ENCODE measurements at regions not wholly inside any gene's neighbourhood (a gene's known extent, or its start where the extent isn't known, plus 50 kb on each side); places are given as distances from the start of the nearest gene placed in this dataset.

DNA sequence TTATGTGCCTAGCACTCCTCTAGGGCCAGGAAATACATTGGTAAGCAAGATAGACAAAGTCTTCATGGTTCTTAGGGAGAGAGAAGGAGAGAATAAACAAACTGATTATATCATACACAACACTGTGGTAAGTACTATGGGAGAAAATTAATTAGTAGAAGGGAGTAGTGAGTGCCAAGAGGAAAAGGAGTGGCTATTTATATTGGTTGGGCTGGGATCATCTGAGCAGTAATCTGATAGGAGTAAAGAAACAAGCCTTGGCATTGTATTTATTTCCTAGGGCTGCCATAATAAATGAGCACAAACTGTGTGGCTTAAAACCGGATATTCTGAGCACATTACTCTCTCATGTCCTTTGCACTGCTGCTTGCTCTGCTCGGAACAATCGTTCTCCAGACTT is 158.1 kb upstream of the PHF14 start:
- Histone ChIP-seq H3K79me2 (ENCODE audit: insufficient read depth, low read length) (no peaks in the 10 kb centered on the region), H3K4me3 (replicated peaks in 1 of 3; ENCODE audit: low read depth in 2 of 3, low read length in 3 of 3) (no peak overlapping the region), H2AFZ (ENCODE audit: insufficient read depth, low read depth, low read length, poor library complexity, severe bottlenecking) (no peak overlapping the region), H3K36me3 (replicated peaks in 1 of 2; ENCODE audit: control insufficient read depth in 1 of 2, insufficient read depth in 2 of 2, low read length in 2 of 2) (no peaks in the 10 kb centered on the region), H3K4me2 (replicated peaks; ENCODE audit: extremely low read depth, low read length, poor library complexity, severe bottlenecking) (no peak overlapping the region), H3K27ac (ENCODE audit: low read depth in 1 of 2, low read length in 2 of 2) (no peak overlapping the region), H4K20me1 (ENCODE audit: insufficient read depth, low read length) (no peaks in the 10 kb centered on the region), H3K9me3 (replicated peaks in 1 of 2; ENCODE audit: control insufficient read depth in 1 of 2, insufficient read depth in 1 of 2, low read length in 2 of 2) (peaks cover 0 to 13% of the 10 kb centered on the region in 2 donors), H3K4me1 (ENCODE audit: control insufficient read depth in 1 of 2, insufficient read depth in 2 of 2, low read length in 2 of 2) (no peaks in the 10 kb centered on the region), H3K27me3 (ENCODE audit: control insufficient read depth in 2 of 2, insufficient read depth in 2 of 2, low read length in 2 of 2) (no peaks in the 10 kb centered on the region), H3K9ac (ENCODE audit: insufficient read depth, low read length, poor library complexity, severe bottlenecking) (no peak overlapping the region)
- no peak for DNase-seq
- intact Hi-C loops (cut with micrococcal nuclease), result no loop called here
- peaks cover 2 to 24% (median 9%) of the 10 kb centered on the region in 7 donors for H3K9me3 Mint-ChIP-seq
- H3K27ac Mint-ChIP-seq, result no peak overlapping the region
- no peaks in the 10 kb centered on the region for H3K27me3 Mint-ChIP-seq (ENCODE audit: low read depth in 3 of 3)
- WGBS (ENCODE audit: insufficient coverage), result no CpG with 5 or more reads among the region's 3 CpGs
- no peaks in the 10 kb centered on the region for H3K4me1 Mint-ChIP-seq
- TF ChIP-seq, protein P1, sequence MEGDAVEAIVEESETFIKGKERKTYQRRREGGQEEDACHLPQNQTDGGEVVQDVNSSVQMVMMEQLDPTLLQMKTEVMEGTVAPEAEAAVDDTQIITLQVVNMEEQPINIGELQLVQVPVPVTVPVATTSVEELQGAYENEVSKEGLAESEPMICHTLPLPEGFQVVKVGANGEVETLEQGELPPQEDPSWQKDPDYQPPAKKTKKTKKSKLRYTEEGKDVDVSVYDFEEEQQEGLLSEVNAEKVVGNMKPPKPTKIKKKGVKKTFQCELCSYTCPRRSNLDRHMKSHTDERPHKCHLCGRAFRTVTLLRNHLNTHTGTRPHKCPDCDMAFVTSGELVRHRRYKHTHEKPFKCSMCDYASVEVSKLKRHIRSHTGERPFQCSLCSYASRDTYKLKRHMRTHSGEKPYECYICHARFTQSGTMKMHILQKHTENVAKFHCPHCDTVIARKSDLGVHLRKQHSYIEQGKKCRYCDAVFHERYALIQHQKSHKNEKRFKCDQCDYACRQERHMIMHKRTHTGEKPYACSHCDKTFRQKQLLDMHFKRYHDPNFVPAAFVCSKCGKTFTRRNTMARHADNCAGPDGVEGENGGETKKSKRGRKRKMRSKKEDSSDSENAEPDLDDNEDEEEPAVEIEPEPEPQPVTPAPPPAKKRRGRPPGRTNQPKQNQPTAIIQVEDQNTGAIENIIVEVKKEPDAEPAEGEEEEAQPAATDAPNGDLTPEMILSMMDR (IDR thresholded peaks at IDR 0.05), result no peak
- no peak overlapping the region for H3K4me3 Mint-ChIP-seq
- no peaks in the 10 kb centered on the region for H3K36me3 Mint-ChIP-seq

DNA sequence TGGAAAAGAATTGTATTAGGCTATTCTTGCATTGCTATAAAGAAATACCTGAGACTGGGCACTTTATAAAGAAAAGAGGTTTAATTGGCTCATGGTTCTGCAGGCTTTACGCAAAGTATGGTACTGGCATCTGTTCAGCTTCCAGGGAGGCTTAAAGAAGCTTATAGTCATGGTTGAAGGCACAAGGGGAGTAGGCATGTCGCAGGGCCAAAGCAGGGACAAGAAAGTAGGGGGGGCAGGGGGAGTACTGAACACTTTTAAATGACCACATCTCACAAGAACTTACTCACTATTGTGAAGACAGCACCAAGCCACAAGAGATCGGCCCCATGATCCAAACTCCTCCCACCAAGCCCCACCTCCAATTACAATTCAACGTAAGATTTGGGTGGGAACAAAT is 152.5 kb upstream of the PHF14 start:
- H3K9me3 ChIP-seq (replicated peaks in 1 of 2; ENCODE audit: control insufficient read depth in 1 of 2, insufficient read depth in 1 of 2, low read length in 2 of 2), result no peaks in the 10 kb centered on the region
- Mint-ChIP-seq H3K9me3 (peaks cover 0 to 6% (median under 1%) of the 10 kb centered on the region in 7 donors), H3K27ac (no peak overlapping the region), H3K36me3 (no peaks in the 10 kb centered on the region), H3K4me1 (no peaks in the 10 kb centered on the region), H3K27me3 (ENCODE audit: low read depth in 3 of 3) (no peaks in the 10 kb centered on the region), H3K4me3 (no peak overlapping the region)
- no peak overlapping the region for H3K9ac ChIP-seq (ENCODE audit: insufficient read depth, low read length, poor library complexity, severe bottlenecking)
- no peaks in the 10 kb centered on the region for H3K79me2 ChIP-seq (ENCODE audit: insufficient read depth, low read length)
- no peaks in the 10 kb centered on the region for H3K36me3 ChIP-seq (replicated peaks in 1 of 2; ENCODE audit: control insufficient read depth in 1 of 2, insufficient read depth in 2 of 2, low read length in 2 of 2)
- H3K4me1 ChIP-seq (ENCODE audit: control insufficient read depth in 1 of 2, insufficient read depth in 2 of 2, low read length in 2 of 2), result no peaks in the 10 kb centered on the region
- no peak overlapping the region for H2AFZ ChIP-seq (ENCODE audit: insufficient read depth, low read depth, low read length, poor library complexity, severe bottlenecking)
- H3K27ac ChIP-seq (ENCODE audit: low read depth in 1 of 2, low read length in 2 of 2), result no peak overlapping the region
- intact Hi-C loops (cut with micrococcal nuclease), result no loop called here
- H3K4me3 ChIP-seq (replicated peaks in 1 of 3; ENCODE audit: low read depth in 2 of 3, low read length in 3 of 3), result no peak overlapping the region
- H3K4me2 ChIP-seq (replicated peaks; ENCODE audit: extremely low read depth, low read length, poor library complexity, severe bottlenecking), result no peak overlapping the region
- H3K27me3 ChIP-seq (ENCODE audit: control insufficient read depth in 2 of 2, insufficient read depth in 2 of 2, low read length in 2 of 2), result no peaks in the 10 kb centered on the region
- TF ChIP-seq, protein P1 (IDR thresholded peaks at IDR 0.05), result no peak
- WGBS (ENCODE audit: insufficient coverage), result 100% methylated on average over 1 of the region's 4 CpGs
- H4K20me1 ChIP-seq (ENCODE audit: insufficient read depth, low read length), result no peaks in the 10 kb centered on the region
- DNase-seq, result no peak
